ENCODE measurements at regions not wholly inside any gene's neighbourhood (a gene's known extent, or its start where the extent isn't known, plus 50 kb on each side); places are given as distances from the start of the nearest gene placed in this dataset.

- no peak for TF ChIP-seq CTCF (IDR thresholded peaks at IDR 0.05; ENCODE audit: low read depth, low read length, missing control alignments)
- DNase-seq (ENCODE audit: low read depth), result no peak
- no peak overlapping the region for H3K4me3 ChIP-seq (ENCODE audit: low read depth, low read length)
Measured at GRCh38 chr9:113772121-113772810, 103.8 kb upstream of the ZNF618 start.

GRCh38 chr9:113774963-113775362 lies 101.1 kb upstream of the ZNF618 start:
- H3K4me3 ChIP-seq (ENCODE audit: low read depth, low read length), result no peak overlapping the region
- DNase-seq (ENCODE audit: low read depth), result no peak
- no peak for TF ChIP-seq CTCF (IDR thresholded peaks at IDR 0.05; ENCODE audit: low read depth, low read length, missing control alignments)

DNA sequence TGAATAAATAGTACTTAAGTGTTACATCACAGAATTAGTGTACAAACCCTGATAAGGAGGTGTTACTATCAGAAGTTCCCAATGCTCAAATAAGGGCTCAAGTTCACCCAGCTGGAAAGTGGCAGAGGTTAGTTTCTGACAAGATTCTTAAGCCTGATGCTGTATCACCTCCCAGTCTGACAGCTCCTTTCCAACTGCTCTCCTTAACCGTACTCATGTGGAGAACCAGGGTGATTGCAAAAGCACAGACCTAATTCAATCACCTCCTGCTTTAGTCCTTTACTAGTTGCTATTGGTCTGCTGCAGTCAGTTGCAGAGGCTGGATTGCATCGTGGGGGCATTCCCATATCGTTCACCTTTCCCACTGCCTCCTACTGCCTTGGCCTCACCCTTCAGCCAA lies 100.4 kb upstream of the ZNF618 start:
- no peak for TF ChIP-seq CTCF (IDR thresholded peaks at IDR 0.05; ENCODE audit: low read depth, low read length, missing control alignments)
- no peak overlapping the region for H3K4me3 ChIP-seq (ENCODE audit: low read depth, low read length)
- no peak for DNase-seq (ENCODE audit: low read depth)

DNA sequence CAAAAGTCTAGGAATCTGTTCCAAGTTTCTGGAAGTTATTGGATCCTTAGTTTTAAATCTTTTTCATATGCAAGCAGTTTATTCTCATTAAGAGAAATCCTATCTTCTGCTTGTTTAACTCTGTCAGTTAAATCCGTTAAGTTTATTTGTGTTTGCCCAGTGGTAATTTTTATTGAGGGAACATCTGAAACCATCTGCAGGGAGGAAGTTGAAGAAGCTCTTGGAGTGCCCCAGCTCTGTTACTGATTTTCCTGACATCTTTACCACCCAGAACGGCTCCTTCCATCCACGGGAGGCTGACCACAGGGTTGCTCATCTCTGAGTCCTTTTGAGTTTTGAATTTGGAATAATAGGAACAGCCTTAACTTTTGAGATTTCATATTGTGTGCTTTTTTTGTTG lies 99.9 kb upstream of the ZNF618 start:
- no peak for DNase-seq (ENCODE audit: low read depth)
- no peak overlapping the region for H3K4me3 ChIP-seq (ENCODE audit: low read depth, low read length)
- no peak for TF ChIP-seq CTCF (IDR thresholded peaks at IDR 0.05; ENCODE audit: low read depth, low read length, missing control alignments)

GRCh38 chr9:113781381-113781780 lies 94.7 kb upstream of the ZNF618 start:
- no peak for TF ChIP-seq CTCF (IDR thresholded peaks at IDR 0.05; ENCODE audit: low read depth, low read length, missing control alignments)
- H3K4me3 ChIP-seq (ENCODE audit: low read depth, low read length), result no peak overlapping the region
- no peak for DNase-seq (ENCODE audit: low read depth)

- no peak for TF ChIP-seq CTCF (IDR thresholded peaks at IDR 0.05; ENCODE audit: low read depth, low read length, missing control alignments)
- H3K4me3 ChIP-seq (ENCODE audit: low read depth, low read length), result no peak overlapping the region
- no peak for DNase-seq (ENCODE audit: low read depth)
Measured at GRCh38 chr9:113781896-113782295, 94.2 kb upstream of the ZNF618 start.

DNA sequence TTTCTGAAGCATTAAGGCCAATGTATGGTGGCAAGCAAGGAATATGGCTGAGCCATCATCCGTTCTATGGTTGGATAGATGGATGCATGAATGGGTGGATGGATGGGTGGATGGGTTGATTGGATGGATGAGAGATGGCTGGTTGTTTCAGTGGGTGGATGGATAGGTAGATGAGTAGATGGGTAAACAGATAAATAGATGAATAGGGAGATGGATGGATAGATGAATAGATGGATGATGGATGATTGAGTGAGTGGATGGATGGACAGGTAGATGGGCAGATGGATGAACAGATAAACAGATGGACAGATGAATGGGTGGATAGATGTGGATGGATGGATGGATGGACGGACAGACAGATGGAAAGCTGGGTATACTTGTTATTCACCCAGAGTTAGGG lies 92.6 kb upstream of the ZNF618 start:
- DNase-seq (ENCODE audit: low read depth), result no peak
- TF ChIP-seq CTCF (IDR thresholded peaks at IDR 0.05; ENCODE audit: low read depth, low read length, missing control alignments), result no peak

More for the DNA sequence above, 92.6 kb upstream of the ZNF618 start:
- H3K4me3 ChIP-seq (ENCODE audit: low read depth, low read length), result no peak overlapping the region
